ENCODE measurements at regions not wholly inside any gene's neighbourhood (a gene's known extent, or its start where the extent isn't known, plus 50 kb on each side); places are given as distances from the start of the nearest gene placed in this dataset.

- in situ Hi-C loops (cut with HindIII; ENCODE audit: extremely low pct_ligation_motif_present, low pct_unique_long_range_greater_than_20kb) (no loop called here), intact Hi-C loops (cut with micrococcal nuclease; ENCODE audit: unreplicated experiment) (no loop called here)
- no peaks in the 10 kb centered on the region for H3K9me3 ChIP-seq (ENCODE audit: low read length)
- no peak overlapping the region for H3K4me2 ChIP-seq (ENCODE audit: low read depth, low read length)
- H4K20me1 ChIP-seq (ENCODE audit: insufficient read depth, low read length): no peaks in the 10 kb centered on the region
- ChIA-PET CTCF (ENCODE audit: low intra/inter-chr PET ratio, low total read pairs) (no interaction called here), POLR2A (interaction anchor here (1.3 kb wide), 1 partner anchor 20 kb away, joined by 4 read pairs; no protein-coding TSS in a partner anchor)
- H3K27me3 ChIP-seq (ENCODE audit: control insufficient read depth in 1 of 2, insufficient read depth in 2 of 2, low read length in 2 of 2): no peaks in the 10 kb centered on the region
- no peak overlapping the region for H3K4me3 ChIP-seq (replicated peaks in 1 of 3; ENCODE audit: insufficient read depth in 1 of 3, low read depth in 2 of 3, low read length in 3 of 3)
- H2AFZ ChIP-seq (ENCODE audit: low read length): no peak overlapping the region
- WGBS (ENCODE audit: low lambda C conversion rate): 49% methylated on average over 6 of the region's 6 CpGs
- no peak for TF ChIP-seq FOXK1 (CRISPR knock-in tag; IDR thresholded peaks at IDR 0.05; ENCODE audit: borderline replicate concordance, low read depth)
- no peak for TF ChIP-seq ZNF549 (CRISPR knock-in tag; IDR thresholded peaks at IDR 0.05)
- no peak for TF ChIP-seq NFIB (CRISPR knock-in tag; IDR thresholded peaks at IDR 0.05; ENCODE audit: borderline replicate concordance)
- TF ChIP-seq HMGXB3 (CRISPR knock-in tag; IDR thresholded peaks at IDR 0.05; ENCODE audit: borderline replicate concordance): no peak
- no peak for TF ChIP-seq ZFP90 (CRISPR knock-in tag; IDR thresholded peaks at IDR 0.05; ENCODE audit: borderline replicate concordance)
- TF ChIP-seq ZNF704 (CRISPR knock-in tag; IDR thresholded peaks at IDR 0.05; ENCODE audit: borderline replicate concordance): no peak
- no peak for TF ChIP-seq MXD3 (CRISPR knock-in tag; IDR thresholded peaks at IDR 0.05)
- no peak for TF ChIP-seq HIC2 (CRISPR knock-in tag; IDR thresholded peaks at IDR 0.05; ENCODE audit: low read depth)
- no peak for TF ChIP-seq LBX2 (CRISPR knock-in tag; IDR thresholded peaks at IDR 0.05; ENCODE audit: borderline replicate concordance)
- TF ChIP-seq NCOR1 (IDR thresholded peaks at IDR 0.05; ENCODE audit: borderline replicate concordance, low read length): no peak
- H3K27ac ChIP-seq (ENCODE audit: extremely low read length, insufficient read depth, low read length): no peak overlapping the region
- H3K9ac ChIP-seq (ENCODE audit: insufficient read depth, low read depth, low read length): no peak overlapping the region
- no peaks in the 10 kb centered on the region for H3K36me3 ChIP-seq (replicated peaks in 1 of 2; ENCODE audit: control insufficient read depth in 1 of 2, insufficient read depth in 2 of 2, low read length in 2 of 2)
- H3K4me1 ChIP-seq (ENCODE audit: insufficient read depth, low read length): peaks cover 50% of the 10 kb centered on the region
- BruUV-seq (replicated peaks): no TSS peak
- H3K79me2 ChIP-seq (ENCODE audit: insufficient read depth, low read length): no peaks in the 10 kb centered on the region
- no peak for DNase-seq (ENCODE audit: low spot score)
- no peak for ATAC-seq
- no peak for FAIRE-seq
Measured at GRCh38 chr12:53805067-53805466, 53.3 kb upstream of the CISTR start.

All from HepG2 (cell line).